Superior temporal gyrus (tissue), 1 donor: ENCODE measurements at regions not wholly inside any gene's neighbourhood (a gene's known extent, or its start where the extent isn't known, plus 50 kb on each side); places are given as distances from the start of the nearest gene placed in this dataset.
"Not testable (repeated sequence)": the region's sequence is repeated elsewhere in the genome, so short reads cannot be mapped to it uniquely, and the experiment has no call there.

Source experiments
- DNase-seq: peaks from one replicate; pipeline ENCODE4 v3.0.0-alpha.2; 2016; ENCODE audit errors: extremely low spot score

DNA sequence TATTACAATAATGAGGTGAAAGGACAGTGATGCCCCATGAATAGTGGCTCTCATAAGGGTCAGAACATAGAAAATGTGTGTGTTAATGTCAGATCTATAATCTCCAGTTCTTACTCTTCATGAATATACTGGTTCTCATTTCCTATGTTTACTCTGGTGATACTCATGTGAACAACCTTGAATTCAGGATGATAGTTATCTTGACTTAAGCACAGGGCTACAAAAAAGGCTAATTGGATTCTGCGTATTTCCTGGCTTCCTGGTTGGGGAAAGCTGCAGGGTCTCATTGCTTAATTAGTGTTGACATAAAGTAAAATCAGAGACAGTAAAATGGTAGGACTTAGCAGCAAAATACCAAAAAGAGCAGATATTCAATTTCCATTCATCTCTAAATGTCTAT lies 1316.8 kb upstream of the RAG2 start:
- no peak for DNase-seq

DNA sequence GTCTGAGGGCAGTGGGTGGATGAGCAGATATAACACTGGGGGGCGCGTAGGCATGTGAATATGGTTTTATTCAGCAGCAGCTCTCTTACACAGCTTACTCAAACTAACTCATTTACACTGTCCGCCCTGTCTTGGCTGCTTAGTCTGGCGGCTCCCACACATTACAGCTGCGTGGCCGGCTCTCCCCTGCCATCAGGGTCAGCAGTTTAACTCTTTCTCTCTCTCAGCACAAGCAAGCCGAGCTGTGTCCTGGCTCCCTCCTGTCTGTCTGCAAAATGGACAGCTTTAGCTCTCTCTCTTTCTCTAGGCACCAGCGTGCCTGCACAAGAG lies 1310.1 kb upstream of the RAG2 start:
- no peak for DNase-seq

DNA sequence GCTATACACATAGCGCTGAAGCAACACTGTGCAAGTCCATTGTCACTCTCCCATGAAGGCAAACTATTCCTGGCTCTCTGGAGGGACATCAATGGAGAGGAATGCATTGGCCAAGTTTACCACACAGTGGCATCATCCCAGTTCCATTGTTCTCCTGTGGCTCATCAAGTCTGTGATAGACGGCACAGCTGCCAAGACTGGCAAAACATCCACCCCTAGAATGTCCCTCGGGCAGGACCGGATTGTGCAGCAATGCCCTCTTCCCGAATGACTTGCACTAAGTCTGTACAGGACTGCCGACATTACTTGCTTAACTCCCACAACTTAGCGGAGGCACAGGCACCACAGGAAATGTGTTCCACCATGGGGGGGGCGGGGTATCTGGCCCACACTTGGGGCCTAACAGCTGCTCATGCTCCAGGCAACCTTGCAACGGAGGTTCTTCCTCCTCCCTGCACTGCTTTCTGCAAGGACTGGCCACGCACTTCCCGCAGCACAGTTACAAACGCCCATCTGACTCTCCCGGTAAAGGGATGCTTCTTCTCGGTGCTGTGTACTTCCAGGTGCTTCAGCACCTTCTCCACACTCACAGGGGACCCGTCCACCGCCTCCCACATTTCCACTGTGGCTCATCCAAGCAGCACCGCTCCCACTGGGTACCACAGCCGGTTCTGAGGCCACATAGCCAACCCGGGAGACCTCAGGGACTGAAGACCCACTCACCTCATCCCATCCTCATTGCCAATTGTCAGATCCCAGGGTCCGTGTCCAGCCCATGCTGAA lies 1309.6 kb upstream of the RAG2 start:
- DNase-seq = no peak

DNA sequence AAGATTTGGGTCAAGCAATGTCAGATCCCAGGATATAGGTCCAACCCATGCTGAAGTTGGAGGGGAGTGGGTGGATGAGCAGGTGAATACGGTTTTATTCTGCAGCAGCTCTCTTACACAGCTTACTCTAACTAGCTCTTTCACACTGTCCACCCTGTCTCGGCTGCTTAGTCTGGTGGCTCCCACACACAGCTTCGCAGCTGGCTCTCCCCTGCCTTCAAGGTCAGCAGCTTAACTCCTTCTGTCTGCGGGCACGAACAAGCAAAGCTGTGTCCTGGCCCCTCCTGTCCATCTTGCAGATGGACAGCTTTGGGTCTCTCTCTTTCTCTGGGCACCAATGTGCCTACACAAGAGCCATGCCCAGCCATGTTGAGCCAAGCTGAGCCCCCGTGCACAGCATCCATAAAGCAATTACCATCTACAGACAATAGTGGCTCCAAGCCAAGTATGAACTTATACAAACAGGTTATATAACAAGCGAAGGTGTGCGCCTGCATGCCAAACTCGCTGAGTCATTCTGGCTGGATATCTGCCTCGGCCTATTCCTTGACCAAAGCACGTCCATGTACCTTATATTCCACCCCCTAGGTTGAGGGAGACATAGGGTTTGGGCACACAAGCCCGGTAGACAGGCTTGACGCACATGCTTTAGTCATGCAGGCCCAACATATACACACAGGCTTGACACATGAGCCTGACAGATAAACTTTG lies 1307.8 kb upstream of the RAG2 start:
- no peak for DNase-seq

DNA sequence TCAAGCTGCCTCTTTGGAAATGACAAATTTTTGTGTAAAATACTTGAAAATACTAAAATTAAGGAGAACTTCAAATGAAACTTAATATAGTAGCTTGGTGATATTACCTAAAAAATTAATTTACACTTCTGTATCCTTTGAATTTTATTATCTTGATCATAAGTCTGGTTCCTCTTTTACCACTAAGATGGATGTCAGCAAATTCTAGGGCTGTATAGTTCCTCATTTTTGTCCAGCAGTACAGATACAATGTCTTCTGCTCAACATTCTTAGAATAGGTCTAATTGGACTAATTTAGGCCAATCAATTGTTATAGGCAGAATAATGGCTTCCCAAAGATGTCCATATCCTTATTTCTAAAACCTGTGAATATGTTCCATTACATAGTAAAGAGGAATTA lies 1298.0 kb upstream of the RAG2 start:
- no peak for DNase-seq

DNA sequence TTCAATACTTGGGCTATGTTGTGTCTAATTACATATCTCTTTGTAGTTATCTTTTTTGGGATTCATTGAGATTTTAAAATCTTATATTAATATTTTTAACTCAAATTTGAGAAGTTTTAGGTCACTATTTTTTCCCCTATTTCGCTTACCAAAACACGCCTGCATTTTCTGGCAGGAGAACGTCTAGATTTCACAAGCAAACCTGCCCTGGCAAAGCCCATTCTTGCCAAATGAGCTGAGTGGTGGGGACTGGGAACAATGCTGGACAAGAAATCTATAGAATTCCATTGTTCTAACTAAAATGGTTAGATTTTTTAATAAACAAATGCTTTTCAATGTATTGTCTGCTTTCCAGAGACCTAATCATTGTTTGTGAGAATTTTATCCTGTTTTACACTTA lies 1283.7 kb upstream of the RAG2 start:
- no peak for DNase-seq

DNA sequence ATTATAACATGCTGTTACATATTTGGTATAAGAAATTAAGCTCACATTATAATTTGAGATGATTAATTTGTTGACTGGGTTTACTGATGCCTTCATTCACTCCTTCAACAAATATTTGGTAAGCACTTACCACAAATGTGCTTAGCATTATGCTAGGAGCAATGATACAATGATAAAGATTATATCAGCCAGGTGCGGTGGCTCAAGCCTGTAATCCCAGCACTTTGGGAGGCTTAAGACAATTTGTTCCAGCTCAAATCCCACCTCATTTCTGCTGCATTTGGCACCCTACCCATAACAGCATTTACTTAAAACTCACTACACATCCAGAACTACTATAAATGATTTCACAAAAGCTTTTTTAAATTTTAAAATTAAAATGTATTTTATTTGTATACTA lies 1263.6 kb upstream of the RAG2 start:
- DNase-seq = no peak

DNA sequence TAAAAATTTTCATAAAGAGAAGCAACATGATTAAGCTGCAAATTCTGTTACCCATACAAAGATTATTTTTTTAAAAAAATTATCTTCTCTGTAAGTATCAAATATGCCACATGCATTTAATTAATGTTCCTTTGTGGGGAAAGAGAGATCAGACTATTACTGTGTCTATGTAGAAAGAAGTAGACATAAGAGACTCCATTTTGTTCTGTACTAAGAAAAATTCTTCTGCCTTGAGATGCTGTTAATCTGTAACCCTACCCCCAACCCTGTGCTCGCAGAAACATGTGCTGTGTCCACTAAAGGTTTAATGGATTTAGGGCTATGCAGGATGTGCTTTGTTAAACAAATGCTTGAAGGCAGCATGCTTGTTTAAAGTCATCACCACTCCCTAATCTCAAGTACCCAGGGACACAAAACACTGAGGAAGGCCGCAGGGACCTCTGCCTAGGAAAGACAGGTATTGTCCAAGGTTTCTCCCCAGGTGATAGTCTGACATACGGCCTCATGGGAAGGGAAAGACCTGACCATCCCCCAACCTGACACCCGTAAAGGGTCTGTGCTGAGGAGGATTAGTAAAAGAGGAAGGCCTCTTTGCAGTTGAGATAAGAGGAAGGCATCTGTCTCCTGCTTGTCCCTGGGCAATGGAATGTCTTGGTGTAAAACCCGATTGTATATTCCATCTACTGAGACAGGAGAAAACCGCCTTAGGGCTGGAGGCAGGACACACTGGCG lies 1260.9 kb upstream of the RAG2 start:
- not testable (repeated sequence) for DNase-seq

DNA sequence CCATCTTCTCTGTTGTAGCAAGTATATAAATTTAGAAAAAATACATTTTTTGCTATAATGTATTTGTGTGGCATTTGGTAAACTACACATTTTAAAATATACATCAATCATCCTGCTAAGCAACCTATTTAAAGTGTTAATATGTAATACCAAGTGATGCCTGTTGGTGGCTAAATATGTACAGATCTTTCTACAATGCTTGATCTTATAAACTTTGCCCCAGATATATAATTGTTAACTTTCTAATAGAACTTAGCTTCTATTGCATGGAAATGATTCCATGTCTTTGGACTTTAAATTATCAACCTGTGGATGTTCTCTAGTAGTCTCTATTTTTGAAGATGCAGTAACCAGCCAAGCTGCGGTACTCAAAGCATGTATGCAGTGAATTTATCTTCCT lies 1260.4 kb upstream of the RAG2 start:
- no peak for DNase-seq

DNA sequence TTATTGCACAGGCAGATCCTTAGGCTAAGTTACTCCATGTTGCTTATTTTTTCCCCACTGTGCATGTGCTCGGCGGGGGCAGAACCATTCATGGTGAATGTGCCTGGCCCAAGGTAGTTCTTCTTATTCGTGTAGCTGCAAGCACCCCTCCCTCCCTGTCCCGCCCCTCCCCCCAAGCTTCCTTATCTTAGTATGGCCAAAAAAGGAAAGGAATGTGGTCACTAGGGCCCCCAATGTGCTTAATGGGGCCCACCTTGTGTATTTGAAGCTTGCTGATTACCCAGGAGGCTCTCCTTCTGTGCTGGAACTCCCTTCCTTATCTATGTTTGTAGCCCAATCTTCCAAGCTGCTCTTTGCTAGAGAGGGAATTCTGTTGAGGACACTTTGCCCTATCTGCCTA lies 1259.7 kb upstream of the RAG2 start:
- no peak for DNase-seq

DNA sequence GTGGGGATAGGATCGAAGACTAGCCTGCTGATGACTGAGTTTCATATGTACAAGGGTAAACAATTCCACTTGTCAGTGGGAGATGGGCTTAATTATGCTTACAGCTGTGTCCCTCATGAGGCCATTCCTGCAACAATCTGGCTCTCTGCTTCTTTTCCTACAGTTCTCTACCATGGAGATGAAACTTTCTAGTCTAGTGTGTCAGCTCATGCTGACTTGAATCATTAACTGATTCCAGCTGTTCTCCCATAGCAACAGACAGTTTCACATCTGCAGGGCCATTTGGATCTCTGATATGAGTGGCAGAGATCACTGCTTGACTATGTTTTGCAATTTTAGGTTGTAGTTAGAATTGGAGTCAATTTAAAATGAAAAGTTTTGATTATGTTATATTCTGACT lies 1251.7 kb upstream of the RAG2 start:
- DNase-seq = no peak

DNA sequence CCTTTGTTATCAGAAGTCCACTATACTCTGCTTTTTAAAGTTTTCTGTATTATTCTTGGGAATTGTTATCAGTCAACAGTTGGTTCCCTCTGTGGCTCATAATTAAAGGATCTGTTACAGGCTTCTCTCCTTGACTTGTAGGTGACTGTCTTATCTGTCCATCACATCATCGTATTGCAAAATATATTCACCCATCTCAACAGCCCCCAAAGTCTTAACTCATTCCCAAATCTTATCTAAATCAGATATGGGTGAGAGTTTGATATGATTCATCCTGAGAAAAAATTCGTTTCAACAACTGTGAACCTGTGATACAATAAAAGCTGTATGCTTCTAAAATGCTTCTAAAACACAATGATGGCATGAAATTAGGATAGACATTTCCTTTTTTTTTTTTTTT lies 1245.6 kb upstream of the RAG2 start:
- no peak for DNase-seq

DNA sequence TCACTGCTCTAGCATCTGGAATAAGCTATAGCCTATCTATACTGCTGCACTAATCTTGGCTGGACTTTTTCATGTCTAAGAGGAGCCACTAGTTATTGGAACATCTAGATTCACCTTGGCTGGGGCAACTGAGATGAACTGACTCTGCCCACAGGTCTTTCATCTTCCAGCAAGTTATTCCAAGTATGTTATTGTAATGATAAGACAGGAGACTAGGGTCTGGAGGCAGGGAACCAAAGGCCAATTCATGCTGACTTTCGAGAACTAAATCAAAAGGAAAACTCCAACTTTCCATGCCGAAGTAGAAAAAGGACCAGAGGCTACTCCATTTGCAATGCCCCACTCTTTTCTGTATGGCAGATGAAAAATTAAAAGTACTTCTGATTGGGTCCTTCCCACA lies 1243.0 kb upstream of the RAG2 start:
- DNase-seq = no peak

DNA sequence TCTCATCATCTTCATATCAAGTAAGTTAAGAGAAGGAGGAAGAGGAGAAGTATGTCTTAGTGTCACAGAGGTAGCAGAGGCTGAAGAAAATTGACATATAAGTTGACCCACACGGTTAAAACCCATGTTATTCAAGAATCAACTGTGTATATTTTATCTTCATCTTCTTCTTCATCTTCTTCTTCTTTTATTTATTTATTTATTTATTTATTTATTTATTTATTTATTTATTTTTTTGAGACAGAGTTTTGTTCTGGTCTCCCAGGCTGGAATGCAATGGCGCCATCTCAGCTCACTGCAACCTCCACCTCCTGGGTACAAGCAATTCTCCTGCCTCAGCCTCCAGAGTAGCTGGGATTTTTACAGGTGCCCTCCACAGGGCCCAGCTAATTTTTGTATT lies 1242.3 kb upstream of the RAG2 start:
- DNase-seq = not testable (repeated sequence)

DNA sequence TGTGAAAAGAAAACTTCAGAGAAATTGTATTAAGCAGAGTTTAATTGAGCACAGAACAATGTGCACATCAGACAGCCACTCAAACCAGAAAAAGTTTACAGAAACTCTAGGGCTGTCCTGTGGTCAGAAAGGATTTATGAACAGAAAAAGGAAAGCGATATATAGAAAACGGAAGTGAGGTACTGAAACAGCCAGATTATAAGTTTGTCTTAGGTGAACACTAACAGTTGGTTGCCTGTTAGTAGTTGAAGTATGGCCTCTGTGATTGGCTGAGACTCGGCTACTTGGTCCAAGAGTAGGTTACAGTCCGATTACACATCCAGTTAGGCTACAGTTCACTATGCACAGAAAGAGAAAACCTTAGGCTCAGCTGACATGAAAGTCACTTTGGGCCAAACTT lies 1232.5 kb upstream of the RAG2 start:
- no peak for DNase-seq

DNA sequence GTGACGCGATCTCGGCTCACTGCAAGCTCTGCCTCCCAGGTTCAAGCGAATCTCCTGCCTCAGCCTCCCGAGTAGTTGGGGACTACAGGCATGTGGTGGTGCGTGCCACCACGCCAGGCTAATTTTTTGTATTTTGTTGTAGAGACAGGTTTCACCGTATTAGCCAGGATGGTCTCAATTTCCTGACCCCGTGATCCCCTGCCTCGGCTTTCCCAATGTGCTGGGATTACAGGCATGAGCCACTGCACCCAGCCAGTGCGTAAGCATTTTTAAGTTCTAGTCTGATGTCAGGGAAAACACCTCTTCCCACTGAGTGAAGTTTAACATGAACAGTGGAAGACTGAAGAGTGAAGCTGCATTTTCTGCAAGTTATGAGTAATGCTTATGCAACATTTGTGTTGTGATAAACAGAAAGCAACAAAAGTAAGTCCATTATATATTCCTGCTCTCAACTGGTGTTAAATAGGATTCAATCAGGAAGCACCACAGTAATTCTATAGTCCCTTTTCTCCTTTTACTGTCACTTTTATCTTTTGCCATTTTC lies 1219.8 kb upstream of the RAG2 start:
- DNase-seq = no peak

DNA sequence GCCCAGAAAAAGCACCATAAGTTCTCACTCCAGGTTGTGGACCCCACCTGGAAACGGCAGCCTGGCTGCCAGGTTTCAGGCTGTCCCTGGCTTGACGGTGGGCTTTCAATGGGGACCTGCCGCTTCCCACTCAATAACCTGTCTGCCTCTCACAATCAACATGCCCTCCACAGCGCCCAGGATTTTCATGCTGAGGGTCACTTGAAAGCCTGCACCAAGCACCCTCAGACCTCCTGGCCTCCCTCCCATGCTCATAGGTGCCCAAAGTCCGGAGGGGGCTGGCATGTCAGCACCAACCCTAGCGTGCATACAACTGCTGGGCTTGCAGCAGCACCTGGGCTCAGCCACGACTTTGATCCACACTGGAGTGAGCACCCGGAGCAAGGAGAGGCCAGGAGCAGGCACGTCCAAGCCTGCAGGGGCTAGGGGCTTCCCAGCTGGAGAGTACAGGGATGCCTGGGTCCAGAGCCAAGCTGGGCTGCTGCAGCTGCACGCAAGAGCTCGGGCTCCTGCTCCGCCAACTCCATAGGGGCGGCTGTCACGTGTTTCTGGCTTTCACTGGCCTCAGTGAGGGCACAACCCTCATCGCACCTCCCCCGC lies 1214.3 kb upstream of the RAG2 start:
- DNase-seq = no peak

DNA sequence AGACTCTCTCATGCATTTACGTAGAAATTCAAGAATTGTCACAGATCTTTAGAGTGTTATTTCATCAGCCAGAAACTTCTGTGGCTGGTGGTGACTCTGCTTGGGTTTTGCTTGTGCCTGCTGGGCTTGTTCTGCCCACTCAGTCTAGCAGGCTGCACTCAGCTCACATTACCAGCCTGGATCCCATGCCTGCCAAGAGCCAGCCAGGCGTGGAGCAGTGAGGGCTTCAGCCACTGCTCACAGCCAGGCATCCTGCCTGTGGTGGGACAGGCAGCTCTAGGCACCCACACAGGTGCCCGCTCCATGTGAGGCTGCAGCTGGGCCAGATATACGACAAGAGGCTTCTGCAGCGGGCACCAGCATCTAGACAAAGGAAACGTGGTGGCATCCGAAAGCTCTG lies 1213.3 kb upstream of the RAG2 start:
- DNase-seq = no peak

DNA sequence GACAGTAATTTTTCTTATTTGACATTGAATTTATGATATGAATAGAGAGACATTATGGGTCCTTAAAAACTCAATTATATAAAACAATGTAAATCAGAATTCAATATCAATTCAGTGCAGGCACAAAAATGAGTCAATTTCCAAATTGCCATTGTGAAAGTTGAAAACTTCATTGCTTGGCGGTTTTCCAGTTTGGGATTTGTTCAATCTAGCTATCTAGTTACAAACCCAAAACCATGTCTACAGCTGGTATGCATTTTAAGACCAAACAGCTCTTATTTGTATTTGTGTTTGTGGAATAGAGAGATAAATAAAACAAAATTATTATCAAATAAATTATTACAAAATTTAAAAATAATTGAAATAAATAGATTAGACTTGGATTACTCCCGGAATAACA lies 1206.6 kb upstream of the RAG2 start:
- no peak for DNase-seq

DNA sequence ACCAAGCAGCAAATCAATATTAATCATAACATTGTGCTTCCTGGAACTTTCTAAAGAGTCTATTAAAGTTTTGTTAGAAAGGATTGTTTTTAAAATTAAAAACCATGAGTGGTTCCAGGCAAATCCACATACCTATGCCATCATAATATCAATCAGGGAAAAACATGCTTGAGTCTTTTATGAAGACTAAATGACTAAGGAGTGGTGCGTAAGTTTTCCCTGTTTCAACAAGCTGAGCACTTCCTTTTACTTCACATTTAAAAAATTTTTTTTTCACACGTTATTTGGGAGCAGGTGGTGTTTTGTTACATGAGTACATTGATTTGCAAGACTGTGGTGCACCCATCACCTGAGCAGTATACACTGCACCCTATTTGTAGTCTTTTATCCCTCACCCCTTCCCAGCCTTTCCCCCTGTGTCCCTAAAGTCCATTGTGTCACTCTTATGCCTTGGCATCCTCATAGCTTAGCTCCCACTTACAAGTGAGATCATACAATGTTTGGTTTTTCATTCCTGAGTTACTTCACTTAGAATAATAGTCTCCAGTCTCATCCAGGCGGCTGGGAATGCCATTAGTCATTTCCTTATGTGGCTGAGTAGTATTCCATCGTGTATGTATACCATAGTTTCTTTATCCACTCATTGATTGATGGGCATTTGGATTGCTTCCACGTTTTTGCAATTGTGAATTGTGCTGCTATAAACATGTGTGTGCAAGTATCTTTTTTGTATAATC lies 1190.3 kb upstream of the RAG2 start:
- DNase-seq = no peak

DNA sequence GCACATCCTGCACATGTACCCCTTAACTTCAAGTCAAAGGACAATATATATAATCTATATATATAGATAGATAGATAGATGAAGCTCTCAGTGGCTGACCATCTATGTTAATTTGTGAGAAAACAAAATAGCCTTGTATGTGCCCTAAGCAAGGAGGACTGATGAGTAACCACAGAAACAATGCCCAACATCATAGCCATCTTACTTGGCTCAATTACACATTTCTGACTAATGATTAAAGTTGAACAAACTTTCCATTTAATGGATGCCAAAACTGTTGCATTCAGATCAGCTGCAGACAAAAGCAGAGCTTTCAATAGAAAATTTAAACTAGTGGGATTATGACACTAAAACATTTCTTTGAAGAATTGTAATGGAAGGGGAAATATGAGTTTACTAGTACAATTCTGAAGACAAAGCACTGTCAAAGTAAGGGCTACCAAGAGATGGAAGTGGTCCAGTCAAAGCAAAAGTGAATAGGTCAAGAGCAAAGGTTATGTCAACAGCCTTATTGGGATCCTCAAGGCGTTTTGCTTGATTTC lies 1188.2 kb upstream of the RAG2 start:
- no peak for DNase-seq
